Ascending aorta (tissue), 2 donors: ENCODE measurements at regions not wholly inside any gene's neighbourhood (a gene's known extent, or its start where the extent isn't known, plus 50 kb on each side); places are given as distances from the start of the nearest gene placed in this dataset.

Experiments
- DNase-seq, 2 donors: peaks; one replicate each; pipeline ENCODE4 v3.0.0-alpha.2; 2019; ENCODE audit warnings: low spot score in 2 of 2
- H3K27ac ChIP-seq, 2 donors: fragments of 200-600 bp; sonication (generic); one replicate each; pipeline ENCODE4 v1.5.1; 2016 to 2017; ENCODE audit warnings: mild to moderate bottlenecking in 1 of 2
- H3K27me3 ChIP-seq: fragments of 200-600 bp; sonication (generic); one replicate; pipeline ENCODE4 v1.5.1; 2017
- H3K36me3 ChIP-seq, 2 donors: fragments of 200-600 bp; sonication (generic); one replicate each; pipeline ENCODE4 v1.5.1; 2016
- H3K4me1 ChIP-seq, 2 donors: fragments of 200-600 bp; sonication (generic); one replicate each; pipeline ENCODE4 v1.5.1; 2016 to 2017; ENCODE audit warnings: mild to moderate bottlenecking in 1 of 2
- H3K4me3 ChIP-seq, 2 donors: fragments of 200-600 bp; sonication (generic); one replicate each; pipeline ENCODE4 v1.5.1; 2016 to 2017; ENCODE audit warnings: mild to moderate bottlenecking in 1 of 2
- H3K9me3 ChIP-seq, 2 donors: fragments of 200-600 bp; sonication (generic); one replicate each; pipeline ENCODE4 v1.5.1; 2016
- intact Hi-C: fragments of 100-400 bp; cut with DNase I; formaldehyde crosslinking; loops from one replicate; pipeline ENCODE4 v1.15.1; 2023
- TF ChIP-seq, protein P1 (sequence below), 3 experiments: fragments of 200-600 bp in 2 of 3; fragments of 450-650 bp in 1 of 3; sonication (generic) in 2 of 3; IDR thresholded peaks; one replicate each; pipeline ENCODE4 v1.5.1; 2016 to 2019; ENCODE audit warnings: antibody characterized with exemption in 3 of 3, mild to moderate bottlenecking in 1 of 3, moderate library complexity in 1 of 3

DNA sequence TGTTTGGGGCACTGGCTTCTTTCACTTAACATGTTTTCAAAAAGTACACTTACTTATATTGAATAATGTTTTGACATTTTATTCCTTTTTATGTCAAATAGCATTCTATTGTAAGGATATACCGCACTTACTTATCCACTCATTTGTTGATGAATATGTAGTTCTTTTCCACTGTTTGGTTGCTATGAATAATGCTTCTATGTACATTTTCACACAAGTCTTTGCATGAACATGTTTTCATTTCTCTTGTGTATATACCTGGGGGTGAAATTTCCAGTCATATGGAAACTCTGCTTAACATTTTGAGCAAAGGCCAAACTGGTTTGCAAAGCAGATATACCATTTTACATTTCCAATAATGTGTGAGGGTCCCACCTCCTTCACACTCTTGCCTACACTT lies 202.3 kb upstream of the GGTLC1 start:
- intact Hi-C loops: no loop called here
- TF ChIP-seq, protein P1, sequence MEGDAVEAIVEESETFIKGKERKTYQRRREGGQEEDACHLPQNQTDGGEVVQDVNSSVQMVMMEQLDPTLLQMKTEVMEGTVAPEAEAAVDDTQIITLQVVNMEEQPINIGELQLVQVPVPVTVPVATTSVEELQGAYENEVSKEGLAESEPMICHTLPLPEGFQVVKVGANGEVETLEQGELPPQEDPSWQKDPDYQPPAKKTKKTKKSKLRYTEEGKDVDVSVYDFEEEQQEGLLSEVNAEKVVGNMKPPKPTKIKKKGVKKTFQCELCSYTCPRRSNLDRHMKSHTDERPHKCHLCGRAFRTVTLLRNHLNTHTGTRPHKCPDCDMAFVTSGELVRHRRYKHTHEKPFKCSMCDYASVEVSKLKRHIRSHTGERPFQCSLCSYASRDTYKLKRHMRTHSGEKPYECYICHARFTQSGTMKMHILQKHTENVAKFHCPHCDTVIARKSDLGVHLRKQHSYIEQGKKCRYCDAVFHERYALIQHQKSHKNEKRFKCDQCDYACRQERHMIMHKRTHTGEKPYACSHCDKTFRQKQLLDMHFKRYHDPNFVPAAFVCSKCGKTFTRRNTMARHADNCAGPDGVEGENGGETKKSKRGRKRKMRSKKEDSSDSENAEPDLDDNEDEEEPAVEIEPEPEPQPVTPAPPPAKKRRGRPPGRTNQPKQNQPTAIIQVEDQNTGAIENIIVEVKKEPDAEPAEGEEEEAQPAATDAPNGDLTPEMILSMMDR (IDR thresholded peaks at IDR 0.05): no peak
- Histone ChIP-seq H3K4me1 (no peaks in the 10 kb centered on the region), H3K27me3 (no peaks in the 10 kb centered on the region), H3K36me3 (no peaks in the 10 kb centered on the region), H3K9me3 (peaks cover 0 to 4% of the 10 kb centered on the region in 2 donors), H3K27ac (no peak overlapping the region), H3K4me3 (no peak overlapping the region)
- no peak for DNase-seq

DNA sequence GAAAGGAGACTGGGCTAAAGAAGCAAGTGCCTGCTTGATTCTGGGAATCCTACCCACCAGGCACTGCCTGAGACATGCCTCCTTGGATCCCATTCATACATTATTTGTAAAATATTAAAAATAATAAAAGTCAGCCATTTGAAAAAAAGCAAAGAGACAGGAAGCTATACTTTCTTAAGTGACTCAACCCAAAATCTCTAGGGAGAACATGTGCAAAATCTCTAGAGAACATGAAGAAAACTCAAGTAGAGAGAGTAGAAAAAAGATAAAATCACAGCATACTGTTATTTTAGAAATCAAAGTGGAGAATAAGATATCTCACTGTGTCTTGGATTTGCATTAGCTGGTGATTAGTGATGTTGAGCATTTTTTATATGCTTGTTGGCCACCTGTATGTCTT lies 197.2 kb upstream of the GGTLC1 start:
- H3K27me3 ChIP-seq: no peaks in the 10 kb centered on the region
- no peak overlapping the region for H3K4me3 ChIP-seq
- no peak overlapping the region for H3K27ac ChIP-seq
- intact Hi-C loops: no loop called here
- no peaks in the 10 kb centered on the region for H3K4me1 ChIP-seq
- no peaks in the 10 kb centered on the region for H3K36me3 ChIP-seq
- peaks cover 0 to 4% of the 10 kb centered on the region in 2 donors for H3K9me3 ChIP-seq
- no peak for DNase-seq
- TF ChIP-seq, protein P1 (IDR thresholded peaks at IDR 0.05): no peak

DNA sequence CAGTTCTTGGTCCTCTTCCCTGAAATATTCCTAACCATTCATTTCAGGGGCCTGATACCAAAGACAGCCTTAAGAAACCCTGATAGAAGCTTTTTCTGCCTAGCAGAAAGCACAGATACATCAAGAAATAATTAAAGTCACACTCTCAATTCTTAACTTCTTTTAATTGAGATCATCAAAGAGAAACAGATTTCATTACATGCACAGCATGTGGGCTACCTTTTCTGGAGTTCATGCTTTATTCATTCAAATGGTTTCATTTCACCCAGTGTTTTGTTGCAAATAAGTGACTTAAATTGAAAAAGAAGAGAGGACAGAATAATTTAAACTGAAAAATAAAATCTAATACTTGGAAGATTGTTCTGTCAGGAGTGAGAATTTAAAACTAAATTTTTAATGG lies 192.6 kb upstream of the GGTLC1 start:
- no peak overlapping the region for H3K4me3 ChIP-seq
- H3K36me3 ChIP-seq: no peaks in the 10 kb centered on the region
- intact Hi-C loops: no loop called here
- TF ChIP-seq, protein P1 (IDR thresholded peaks at IDR 0.05): no peak
- H3K27ac ChIP-seq: no peak overlapping the region
- no peaks in the 10 kb centered on the region for H3K27me3 ChIP-seq
- DNase-seq: no peak
- no peaks in the 10 kb centered on the region for H3K9me3 ChIP-seq
- H3K4me1 ChIP-seq: no peaks in the 10 kb centered on the region

DNA sequence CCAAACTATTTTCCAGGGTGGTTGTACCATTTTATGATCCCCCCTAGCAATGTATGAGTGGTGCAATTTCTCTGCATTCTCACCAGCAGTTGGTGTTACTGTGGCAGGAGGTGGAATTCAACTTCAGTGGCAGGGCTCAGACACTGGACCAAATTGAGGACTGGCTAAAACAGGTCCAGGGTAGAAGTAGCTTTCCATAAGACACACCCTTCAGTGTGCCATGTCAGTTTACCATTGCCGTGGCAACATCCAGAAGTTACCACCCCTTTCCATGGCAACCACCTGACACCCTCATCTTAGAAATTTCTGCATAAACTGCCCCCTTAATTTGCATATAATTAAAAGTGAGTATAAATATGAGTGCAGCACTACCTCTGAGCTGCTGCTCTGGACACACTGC lies 180.7 kb upstream of the GGTLC1 start:
- intact Hi-C loops: no loop called here

DNA sequence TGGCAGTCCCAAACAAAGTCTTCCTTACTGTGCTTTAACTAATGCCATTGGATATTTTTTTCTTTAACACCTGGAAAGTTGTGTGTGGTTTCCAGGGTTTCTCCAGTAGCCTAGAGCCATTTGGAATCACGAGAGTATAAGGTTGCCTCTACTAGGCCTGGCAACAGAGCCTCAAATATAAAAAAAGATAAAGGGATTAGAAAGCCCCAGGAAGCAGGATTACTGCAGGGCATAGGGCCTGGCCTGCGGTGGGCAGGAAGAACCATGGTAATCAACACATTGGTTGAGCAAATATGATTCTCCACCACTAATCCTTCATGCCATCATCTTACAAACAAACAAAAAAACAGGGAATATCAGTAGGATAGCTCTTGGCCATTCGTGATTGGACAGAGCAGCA lies 177.8 kb upstream of the GGTLC1 start:
- Histone ChIP-seq H3K27ac (no peak overlapping the region), H3K27me3 (no peaks in the 10 kb centered on the region), H3K4me1 (no peaks in the 10 kb centered on the region), H3K36me3 (no peaks in the 10 kb centered on the region), H3K4me3 (no peak overlapping the region), H3K9me3 (no peaks in the 10 kb centered on the region)
- intact Hi-C loops: no loop called here
- no peak for DNase-seq
- TF ChIP-seq, protein P1 (IDR thresholded peaks at IDR 0.05): no peak

More for the DNA sequence above, 180.7 kb upstream of the GGTLC1 start:
- H3K4me3 ChIP-seq: no peak overlapping the region
- no peak for DNase-seq
- no peaks in the 10 kb centered on the region for H3K27me3 ChIP-seq
- TF ChIP-seq, protein P1 (IDR thresholded peaks at IDR 0.05): no peak
- H3K9me3 ChIP-seq: peaks cover 0 to 4% of the 10 kb centered on the region in 2 donors
- H3K36me3 ChIP-seq: no peaks in the 10 kb centered on the region
- H3K27ac ChIP-seq: no peak overlapping the region
- no peaks in the 10 kb centered on the region for H3K4me1 ChIP-seq

DNA sequence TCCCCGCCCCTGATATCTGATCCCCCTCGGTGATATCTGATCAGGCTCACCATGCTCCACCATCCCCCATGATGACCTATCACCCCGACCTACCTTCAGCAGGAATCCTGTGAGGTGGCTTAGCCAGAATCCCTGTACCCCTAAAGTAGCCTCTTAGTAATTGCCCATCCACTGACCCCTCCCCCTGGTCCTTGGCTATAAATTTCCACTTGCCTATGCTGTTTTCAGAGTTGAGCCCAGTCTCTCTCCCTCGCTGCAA lies 177.5 kb upstream of the GGTLC1 start:
- no peak overlapping the region for H3K27ac ChIP-seq
- no peak overlapping the region for H3K4me3 ChIP-seq
- TF ChIP-seq, protein P1 (IDR thresholded peaks at IDR 0.05): no peak
- no peaks in the 10 kb centered on the region for H3K4me1 ChIP-seq
- no peak for DNase-seq
- H3K36me3 ChIP-seq: no peaks in the 10 kb centered on the region
- intact Hi-C loops: no loop called here
- no peaks in the 10 kb centered on the region for H3K9me3 ChIP-seq
- H3K27me3 ChIP-seq: no peaks in the 10 kb centered on the region
